ENCODE measurements at regions not wholly inside any gene's neighbourhood (a gene's known extent, or its start where the extent isn't known, plus 50 kb on each side); places are given as distances from the start of the nearest gene placed in this dataset.

DNA sequence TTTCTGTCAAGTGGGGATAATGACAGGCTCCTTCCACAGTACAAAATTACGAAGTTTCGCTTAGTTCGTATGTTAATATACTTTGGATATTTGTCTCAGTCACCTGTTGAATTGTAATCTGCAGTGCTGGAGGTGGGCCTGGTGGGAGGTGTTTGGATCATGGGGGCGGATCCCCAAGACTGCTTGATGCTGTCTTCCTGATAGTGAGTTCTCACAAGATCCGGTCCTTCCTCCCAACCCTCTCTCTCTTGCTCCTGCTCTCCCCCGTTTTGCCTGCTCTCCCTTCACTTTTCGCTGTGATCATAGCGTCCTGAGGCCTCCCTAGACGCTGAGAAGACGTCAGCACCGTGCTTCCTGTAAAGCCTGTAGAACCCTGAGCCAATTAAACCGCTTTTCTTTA lies 97.1 kb upstream of the EPB41L3 start:
- TF ChIP-seq, protein P1, sequence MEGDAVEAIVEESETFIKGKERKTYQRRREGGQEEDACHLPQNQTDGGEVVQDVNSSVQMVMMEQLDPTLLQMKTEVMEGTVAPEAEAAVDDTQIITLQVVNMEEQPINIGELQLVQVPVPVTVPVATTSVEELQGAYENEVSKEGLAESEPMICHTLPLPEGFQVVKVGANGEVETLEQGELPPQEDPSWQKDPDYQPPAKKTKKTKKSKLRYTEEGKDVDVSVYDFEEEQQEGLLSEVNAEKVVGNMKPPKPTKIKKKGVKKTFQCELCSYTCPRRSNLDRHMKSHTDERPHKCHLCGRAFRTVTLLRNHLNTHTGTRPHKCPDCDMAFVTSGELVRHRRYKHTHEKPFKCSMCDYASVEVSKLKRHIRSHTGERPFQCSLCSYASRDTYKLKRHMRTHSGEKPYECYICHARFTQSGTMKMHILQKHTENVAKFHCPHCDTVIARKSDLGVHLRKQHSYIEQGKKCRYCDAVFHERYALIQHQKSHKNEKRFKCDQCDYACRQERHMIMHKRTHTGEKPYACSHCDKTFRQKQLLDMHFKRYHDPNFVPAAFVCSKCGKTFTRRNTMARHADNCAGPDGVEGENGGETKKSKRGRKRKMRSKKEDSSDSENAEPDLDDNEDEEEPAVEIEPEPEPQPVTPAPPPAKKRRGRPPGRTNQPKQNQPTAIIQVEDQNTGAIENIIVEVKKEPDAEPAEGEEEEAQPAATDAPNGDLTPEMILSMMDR (conservative IDR thresholded peaks at IDR 0.05; ENCODE audit: low read length), result no peak
- no peak for TF ChIP-seq EZH2phosphoT487 (IDR thresholded peaks at IDR 0.05; ENCODE audit: borderline replicate concordance, low read depth, low read length)
